OCI-LY3 (cell line): ENCODE measurements at regions not wholly inside any gene's neighbourhood (a gene's known extent, or its start where the extent isn't known, plus 50 kb on each side); places are given as distances from the start of the nearest gene placed in this dataset.

Source experiments
- H2AFZ ChIP-seq: fragments of 200-600, 300-600 bp; shearing (Covaris generic); 2 replicates; pipeline ENCODE4 v1.6.0; 2014; ENCODE audit warnings: antibody characterized with exemption, low read depth, low read length
- H3K27ac ChIP-seq: fragments of 200-600, 300-600 bp; sonication (generic); 2 replicates; pipeline ENCODE4 v1.5.1; 2014; ENCODE audit warnings: mild to moderate bottlenecking, low read length, moderate library complexity, mixed read lengths
- H3K27me3 ChIP-seq: fragments of 200-600, 300-600 bp; sonication (generic); 2 replicates; pipeline ENCODE4 v1.6.1; 2014; ENCODE audit warnings: low read depth, low read length, mixed read lengths
- H3K36me3 ChIP-seq: fragments of 200-600, 300-600 bp; sonication (generic); replicated peaks from 2 replicates; pipeline ENCODE3; 2014; ENCODE audit warnings: low read depth, low read length, mixed read lengths
- H3K4me1 ChIP-seq: fragments of 300-600, 200-600 bp; sonication (generic); 2 replicates; pipeline ENCODE4 v1.6.1; 2014; ENCODE audit warnings: low read length, mixed read lengths
- H3K4me2 ChIP-seq: fragments of 200-600, 300-600 bp; sonication (generic); 2 replicates; pipeline ENCODE4 v1.6.1; 2014; ENCODE audit warnings: low read length, mixed read lengths
- H3K4me3 ChIP-seq: fragments of 300-600, 200-600 bp; sonication (generic); 2 replicates; pipeline ENCODE4 v1.5.1; 2014; ENCODE audit warnings: antibody characterized with exemption, mild to moderate bottlenecking, low read length, moderate library complexity
- H3K79me2 ChIP-seq: fragments of 300-600, 200-600 bp; shearing (Covaris generic); 2 replicates; pipeline ENCODE4 v1.6.1; 2014; ENCODE audit warnings: mild to moderate bottlenecking, low read length, mixed read lengths
- H3K9ac ChIP-seq: fragments of 300-600, 200-600 bp; shearing (Covaris generic); 2 replicates; pipeline ENCODE4 v1.6.0; 2014; ENCODE audit warnings: mild to moderate bottlenecking, low read length, moderate library complexity
- H3K9me3 ChIP-seq: fragments of 200-600, 300-600 bp; shearing (Covaris generic); 2 replicates; pipeline ENCODE4 v1.6.1; 2014; ENCODE audit warnings: low read length, mixed read lengths; ENCODE audit not compliant: insufficient read depth
- H4K20me1 ChIP-seq: fragments of 200-600, 300-600 bp; sonication (generic); 2 replicates; pipeline ENCODE4 v1.6.1; 2016; ENCODE audit warnings: low read length, mixed read lengths; ENCODE audit not compliant: insufficient read depth
- CTCF ChIP-seq: fragments of 200-600, 300-600 bp; sonication (generic); IDR thresholded peaks from 2 replicates; pipeline ENCODE4 v1.5.1; 2014; ENCODE audit warnings: antibody characterized with exemption, low read length, low read depth
- EZH2phosphoT487 ChIP-seq: fragments of 200-600 bp; shearing (Covaris generic); IDR thresholded peaks from 2 replicates; pipeline ENCODE4 v1.6.1; 2018; ENCODE audit warnings: antibody characterized with exemption, mixed run types, low read depth

- Histone ChIP-seq H3K27me3 (no peaks in the 10 kb centered on the region), H4K20me1 (no peaks in the 10 kb centered on the region), H3K9ac (no peak overlapping the region), H3K36me3 (no peaks in the 10 kb centered on the region), H3K4me1 (no peaks in the 10 kb centered on the region), H3K4me3 (no peak overlapping the region), H3K79me2 (no peaks in the 10 kb centered on the region), H3K4me2 (no peak overlapping the region), H3K27ac (no peak overlapping the region), H2AFZ (no peak overlapping the region), H3K9me3 (no peaks in the 10 kb centered on the region)
- TF ChIP-seq EZH2phosphoT487 (no peak), CTCF (no peak)
Measured at GRCh38 chr10:29146311-29147100, 142.4 kb upstream of the LYZL1 start.

- H3K4me3 ChIP-seq, result no peak overlapping the region
- H2AFZ ChIP-seq, result no peak overlapping the region
- no peaks in the 10 kb centered on the region for H3K36me3 ChIP-seq
- H3K27me3 ChIP-seq, result no peaks in the 10 kb centered on the region
- no peaks in the 10 kb centered on the region for H3K9me3 ChIP-seq
- H3K4me1 ChIP-seq, result no peaks in the 10 kb centered on the region
- no peaks in the 10 kb centered on the region for H3K79me2 ChIP-seq
- H3K4me2 ChIP-seq, result no peak overlapping the region
- H3K27ac ChIP-seq, result no peak overlapping the region
- no peak for TF ChIP-seq CTCF
- TF ChIP-seq EZH2phosphoT487, result no peak
- no peak overlapping the region for H3K9ac ChIP-seq
- no peaks in the 10 kb centered on the region for H4K20me1 ChIP-seq
Measured at GRCh38 chr10:29150010-29150409, 138.9 kb upstream of the LYZL1 start.

GRCh38 chr10:29151005-29151404 lies 137.9 kb upstream of the LYZL1 start:
- Histone ChIP-seq H3K4me3 (no peak overlapping the region), H4K20me1 (no peaks in the 10 kb centered on the region), H3K79me2 (no peaks in the 10 kb centered on the region), H3K9me3 (no peaks in the 10 kb centered on the region), H3K27ac (no peak overlapping the region), H3K4me1 (no peaks in the 10 kb centered on the region), H2AFZ (no peak overlapping the region), H3K36me3 (no peaks in the 10 kb centered on the region), H3K9ac (no peak overlapping the region), H3K4me2 (no peak overlapping the region), H3K27me3 (no peaks in the 10 kb centered on the region)
- TF ChIP-seq EZH2phosphoT487, result no peak
- TF ChIP-seq CTCF, result no peak

GRCh38 chr10:29157321-29157720 lies 131.5 kb upstream of the LYZL1 start:
- no peaks in the 10 kb centered on the region for H4K20me1 ChIP-seq
- H3K36me3 ChIP-seq, result no peaks in the 10 kb centered on the region
- no peak overlapping the region for H3K4me3 ChIP-seq
- H2AFZ ChIP-seq, result no peak overlapping the region
- no peaks in the 10 kb centered on the region for H3K4me1 ChIP-seq
- H3K27ac ChIP-seq, result no peak overlapping the region
- no peaks in the 10 kb centered on the region for H3K79me2 ChIP-seq
- TF ChIP-seq CTCF, result no peak
- no peak for TF ChIP-seq EZH2phosphoT487
- H3K4me2 ChIP-seq, result no peak overlapping the region
- H3K27me3 ChIP-seq, result no peaks in the 10 kb centered on the region
- H3K9ac ChIP-seq, result no peak overlapping the region
- no peaks in the 10 kb centered on the region for H3K9me3 ChIP-seq
